Gastrocnemius medialis (tissue), 4 donors: ENCODE measurements at regions not wholly inside any gene's neighbourhood (a gene's known extent, or its start where the extent isn't known, plus 50 kb on each side); places are given as distances from the start of the nearest gene placed in this dataset.

Experiments
- POLR2A ChIP-seq, 2 donors: fragments of 450-650 bp; IDR thresholded peaks; one replicate each; pipeline ENCODE4 v1.6.1; 2017; ENCODE audit warnings: antibody characterized with exemption in 2 of 2, mild to moderate bottlenecking in 2 of 2, moderate library complexity in 2 of 2
- TF ChIP-seq, protein P1 (sequence below), 5 experiments: fragments of 450-650 bp in 3 of 5; fragments of 200-600 bp in 2 of 5; sonication (generic) in 2 of 5; IDR thresholded peaks in 4 of 5; conservative IDR thresholded peaks in 1 of 5; 1 replicate in 4 of 5; 2 replicates in 1 of 5; pipeline ENCODE4 v1.5.1; 2016 to 2019; ENCODE audit warnings: antibody characterized with exemption in 5 of 5, mild to moderate bottlenecking in 3 of 5, moderate library complexity in 3 of 5

DNA sequence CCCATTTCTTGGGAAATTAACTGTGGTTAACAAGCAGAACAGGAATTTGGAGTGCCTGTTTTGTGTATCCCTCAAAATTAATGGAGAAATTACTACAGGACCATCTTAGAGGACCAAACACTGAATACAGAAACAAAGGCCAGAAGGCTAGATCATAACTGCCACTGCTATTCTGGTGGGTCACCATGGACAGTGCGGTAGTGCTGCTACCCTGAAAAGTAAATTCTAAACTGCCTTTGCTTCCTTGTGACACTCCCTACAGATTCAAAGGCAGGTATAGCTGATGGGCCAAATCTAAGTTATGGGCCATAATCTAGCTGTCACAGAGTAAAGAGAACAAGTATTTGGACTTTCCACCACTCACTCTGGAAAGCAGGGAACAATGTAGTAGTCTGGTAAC is 575.8 kb upstream of the ADGRB3 start:
- TF ChIP-seq, protein P1, sequence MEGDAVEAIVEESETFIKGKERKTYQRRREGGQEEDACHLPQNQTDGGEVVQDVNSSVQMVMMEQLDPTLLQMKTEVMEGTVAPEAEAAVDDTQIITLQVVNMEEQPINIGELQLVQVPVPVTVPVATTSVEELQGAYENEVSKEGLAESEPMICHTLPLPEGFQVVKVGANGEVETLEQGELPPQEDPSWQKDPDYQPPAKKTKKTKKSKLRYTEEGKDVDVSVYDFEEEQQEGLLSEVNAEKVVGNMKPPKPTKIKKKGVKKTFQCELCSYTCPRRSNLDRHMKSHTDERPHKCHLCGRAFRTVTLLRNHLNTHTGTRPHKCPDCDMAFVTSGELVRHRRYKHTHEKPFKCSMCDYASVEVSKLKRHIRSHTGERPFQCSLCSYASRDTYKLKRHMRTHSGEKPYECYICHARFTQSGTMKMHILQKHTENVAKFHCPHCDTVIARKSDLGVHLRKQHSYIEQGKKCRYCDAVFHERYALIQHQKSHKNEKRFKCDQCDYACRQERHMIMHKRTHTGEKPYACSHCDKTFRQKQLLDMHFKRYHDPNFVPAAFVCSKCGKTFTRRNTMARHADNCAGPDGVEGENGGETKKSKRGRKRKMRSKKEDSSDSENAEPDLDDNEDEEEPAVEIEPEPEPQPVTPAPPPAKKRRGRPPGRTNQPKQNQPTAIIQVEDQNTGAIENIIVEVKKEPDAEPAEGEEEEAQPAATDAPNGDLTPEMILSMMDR (IDR thresholded peaks at IDR 0.05 in 4 of 5, conservative IDR thresholded peaks at IDR 0.05 in 1 of 5): no peak
- TF ChIP-seq POLR2A (IDR thresholded peaks at IDR 0.05): no peak
